ENCODE measurements at regions not wholly inside any gene's neighbourhood (a gene's known extent, or its start where the extent isn't known, plus 50 kb on each side); places are given as distances from the start of the nearest gene placed in this dataset.

DNA sequence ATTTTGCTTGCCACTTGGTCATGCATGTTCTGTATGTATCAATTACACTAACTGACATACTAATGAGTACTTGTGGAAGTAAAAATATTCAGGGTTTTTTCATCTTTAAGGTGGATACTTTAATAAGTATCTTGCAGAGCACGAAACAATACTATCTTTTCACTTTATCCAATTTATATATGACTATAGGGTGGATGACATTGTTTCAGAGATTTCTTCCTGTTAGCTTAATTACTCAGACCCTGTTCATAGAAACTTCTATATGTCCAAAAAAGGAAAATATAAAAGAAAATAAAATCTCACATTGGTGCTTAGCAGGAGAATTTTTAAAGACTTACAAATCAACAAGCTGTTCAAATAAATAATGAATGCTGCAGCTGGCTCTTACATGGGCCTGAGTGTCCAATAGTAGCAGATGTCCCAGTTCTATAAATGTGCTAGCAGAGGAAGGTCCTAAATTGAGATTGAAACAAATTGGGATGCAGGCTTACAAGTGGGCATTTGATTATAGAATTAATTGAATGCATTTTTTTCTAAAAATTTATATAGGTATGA lies 91.5 kb upstream of the THSD7A start:
- Histone ChIP-seq H3K27me3 (ENCODE audit: control insufficient read depth, insufficient read depth, low read length) (no peaks in the 10 kb centered on the region), H3K9ac (ENCODE audit: insufficient read depth, low read length) (no peak overlapping the region), H3K4me1 (ENCODE audit: control insufficient read depth, extremely low read depth, insufficient read depth, low read length) (no peaks in the 10 kb centered on the region), H2AFZ (ENCODE audit: low read length) (no peak overlapping the region), H3K9me3 (ENCODE audit: control insufficient read depth, insufficient read depth, low read depth, low read length) (no peaks in the 10 kb centered on the region), H3K79me2 (ENCODE audit: control insufficient read depth, insufficient read depth, low read length) (no peaks in the 10 kb centered on the region), H3K36me3 (ENCODE audit: control insufficient read depth, insufficient read depth, low read length) (no peaks in the 10 kb centered on the region), H3K4me2 (ENCODE audit: extremely low read depth, insufficient read depth, low read length) (no peak overlapping the region), H3K27ac (ENCODE audit: insufficient read depth, low read length) (no peak overlapping the region), H4K20me1 (ENCODE audit: control insufficient read depth, extremely low read depth, insufficient read depth, low read length) (no peaks in the 10 kb centered on the region), H3K4me3 (replicated peaks in 1 of 4; ENCODE audit: control extremely low read depth in 1 of 4, insufficient read depth in 1 of 4, low read depth in 3 of 4, low read length in 4 of 4) (no peak overlapping the region)
- DNase-seq (ENCODE audit: low read depth in 2 of 2) = peak in 1 of 2 donors; percentile 2
- no peak for TF ChIP-seq EZH2 (IDR thresholded peaks at IDR 0.05; ENCODE audit: low read length, missing control alignments)
- TF ChIP-seq, protein P1, sequence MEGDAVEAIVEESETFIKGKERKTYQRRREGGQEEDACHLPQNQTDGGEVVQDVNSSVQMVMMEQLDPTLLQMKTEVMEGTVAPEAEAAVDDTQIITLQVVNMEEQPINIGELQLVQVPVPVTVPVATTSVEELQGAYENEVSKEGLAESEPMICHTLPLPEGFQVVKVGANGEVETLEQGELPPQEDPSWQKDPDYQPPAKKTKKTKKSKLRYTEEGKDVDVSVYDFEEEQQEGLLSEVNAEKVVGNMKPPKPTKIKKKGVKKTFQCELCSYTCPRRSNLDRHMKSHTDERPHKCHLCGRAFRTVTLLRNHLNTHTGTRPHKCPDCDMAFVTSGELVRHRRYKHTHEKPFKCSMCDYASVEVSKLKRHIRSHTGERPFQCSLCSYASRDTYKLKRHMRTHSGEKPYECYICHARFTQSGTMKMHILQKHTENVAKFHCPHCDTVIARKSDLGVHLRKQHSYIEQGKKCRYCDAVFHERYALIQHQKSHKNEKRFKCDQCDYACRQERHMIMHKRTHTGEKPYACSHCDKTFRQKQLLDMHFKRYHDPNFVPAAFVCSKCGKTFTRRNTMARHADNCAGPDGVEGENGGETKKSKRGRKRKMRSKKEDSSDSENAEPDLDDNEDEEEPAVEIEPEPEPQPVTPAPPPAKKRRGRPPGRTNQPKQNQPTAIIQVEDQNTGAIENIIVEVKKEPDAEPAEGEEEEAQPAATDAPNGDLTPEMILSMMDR (conservative IDR thresholded peaks at IDR 0.05 in 1 of 2, IDR thresholded peaks at IDR 0.05 in 1 of 2; ENCODE audit: low read depth in 1 of 2, low read length in 2 of 2) = no peak

DNA sequence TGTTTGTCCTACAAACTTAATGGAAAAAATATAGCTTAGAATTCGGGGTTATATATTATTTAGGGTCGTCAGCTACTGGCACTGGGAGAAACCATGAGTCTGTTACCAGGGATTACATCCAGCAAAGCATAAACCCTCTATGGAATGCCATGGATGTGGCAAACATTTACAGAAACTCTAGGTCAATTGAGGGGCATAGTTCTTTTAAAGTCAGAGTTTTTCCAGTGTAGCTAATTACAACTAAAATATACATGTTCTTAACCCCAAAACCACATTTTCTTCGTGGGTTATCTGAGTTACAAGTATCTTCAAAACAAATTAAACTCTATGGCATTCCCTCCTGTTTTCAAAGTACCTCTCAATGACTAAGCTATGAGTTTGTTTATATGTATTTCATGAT lies 99.3 kb upstream of the THSD7A start:
- no peaks in the 10 kb centered on the region for H3K9me3 ChIP-seq (ENCODE audit: control insufficient read depth, insufficient read depth, low read depth, low read length)
- DNase-seq (ENCODE audit: low read depth in 2 of 2) = peak; percentile 25 to 44
- no peak overlapping the region for H3K4me2 ChIP-seq (ENCODE audit: extremely low read depth, insufficient read depth, low read length)
- no peaks in the 10 kb centered on the region for H3K36me3 ChIP-seq (ENCODE audit: control insufficient read depth, insufficient read depth, low read length)
- H3K4me1 ChIP-seq (ENCODE audit: control insufficient read depth, extremely low read depth, insufficient read depth, low read length) = no peaks in the 10 kb centered on the region
- no peak overlapping the region for H3K27ac ChIP-seq (ENCODE audit: insufficient read depth, low read length)
- TF ChIP-seq, protein P1 (conservative IDR thresholded peaks at IDR 0.05 in 1 of 2, IDR thresholded peaks at IDR 0.05 in 1 of 2; ENCODE audit: low read depth in 1 of 2, low read length in 2 of 2) = no peak
- no peak for TF ChIP-seq EZH2 (IDR thresholded peaks at IDR 0.05; ENCODE audit: low read length, missing control alignments)
- no peaks in the 10 kb centered on the region for H3K27me3 ChIP-seq (ENCODE audit: control insufficient read depth, insufficient read depth, low read length)
- H4K20me1 ChIP-seq (ENCODE audit: control insufficient read depth, extremely low read depth, insufficient read depth, low read length) = no peaks in the 10 kb centered on the region
- H2AFZ ChIP-seq (ENCODE audit: low read length) = no peak overlapping the region
- no peaks in the 10 kb centered on the region for H3K79me2 ChIP-seq (ENCODE audit: control insufficient read depth, insufficient read depth, low read length)
- no peak overlapping the region for H3K9ac ChIP-seq (ENCODE audit: insufficient read depth, low read length)
- H3K4me3 ChIP-seq (replicated peaks in 1 of 4; ENCODE audit: control extremely low read depth in 1 of 4, insufficient read depth in 1 of 4, low read depth in 3 of 4, low read length in 4 of 4) = no peak overlapping the region

DNA sequence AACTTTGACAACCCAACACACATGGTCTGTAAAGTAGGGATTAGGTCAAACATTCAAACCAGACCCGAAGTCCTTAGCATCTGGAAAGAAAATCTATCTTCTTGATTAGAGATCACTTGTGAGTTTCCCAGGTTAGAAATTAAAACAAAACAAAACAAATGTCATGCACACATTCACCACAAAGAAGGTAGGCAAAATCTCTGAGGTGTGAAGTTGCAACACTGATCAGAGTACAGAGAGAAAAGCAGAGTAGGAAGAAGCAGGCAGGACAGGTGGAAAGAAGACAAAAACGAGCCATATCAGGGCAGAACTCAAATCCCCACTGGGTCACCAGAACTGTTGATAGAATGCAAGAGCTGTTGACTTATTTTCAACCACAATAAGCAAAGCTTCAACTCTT lies 102.8 kb upstream of the THSD7A start:
- H3K9me3 ChIP-seq (ENCODE audit: control insufficient read depth, insufficient read depth, low read depth, low read length) = no peaks in the 10 kb centered on the region
- H3K79me2 ChIP-seq (ENCODE audit: control insufficient read depth, insufficient read depth, low read length) = no peaks in the 10 kb centered on the region
- DNase-seq (ENCODE audit: low read depth in 2 of 2) = no peak
- no peak overlapping the region for H2AFZ ChIP-seq (ENCODE audit: low read length)
- TF ChIP-seq, protein P1 (conservative IDR thresholded peaks at IDR 0.05 in 1 of 2, IDR thresholded peaks at IDR 0.05 in 1 of 2; ENCODE audit: low read depth in 1 of 2, low read length in 2 of 2) = no peak
- no peak for TF ChIP-seq EZH2 (IDR thresholded peaks at IDR 0.05; ENCODE audit: low read length, missing control alignments)
- H3K27ac ChIP-seq (ENCODE audit: insufficient read depth, low read length) = no peak overlapping the region
- no peaks in the 10 kb centered on the region for H3K27me3 ChIP-seq (ENCODE audit: control insufficient read depth, insufficient read depth, low read length)
- no peaks in the 10 kb centered on the region for H3K36me3 ChIP-seq (ENCODE audit: control insufficient read depth, insufficient read depth, low read length)
- no peaks in the 10 kb centered on the region for H4K20me1 ChIP-seq (ENCODE audit: control insufficient read depth, extremely low read depth, insufficient read depth, low read length)
- H3K9ac ChIP-seq (ENCODE audit: insufficient read depth, low read length) = no peak overlapping the region
- no peaks in the 10 kb centered on the region for H3K4me1 ChIP-seq (ENCODE audit: control insufficient read depth, extremely low read depth, insufficient read depth, low read length)
- no peak overlapping the region for H3K4me2 ChIP-seq (ENCODE audit: extremely low read depth, insufficient read depth, low read length)
- no peak overlapping the region for H3K4me3 ChIP-seq (replicated peaks in 1 of 4; ENCODE audit: control extremely low read depth in 1 of 4, insufficient read depth in 1 of 4, low read depth in 3 of 4, low read length in 4 of 4)

Measured in fibroblast of lung (primary cell).